Gastroesophageal sphincter (tissue), 4 donors: ENCODE measurements at regions not wholly inside any gene's neighbourhood (a gene's known extent, or its start where the extent isn't known, plus 50 kb on each side); places are given as distances from the start of the nearest gene placed in this dataset.

Source experiments
- ATAC-seq: fragments of 150-250 bp; one replicate; pipeline ENCODE4 v1.9.1; 2016; ENCODE audit warnings: mild to moderate bottlenecking, moderate library complexity
- H3K27ac ChIP-seq, 4 donors: fragments of 200-600 bp; sonication (generic) in 3 of 4; 1 replicate in 3 of 4; 2 replicates in 1 of 4; pipeline ENCODE4 v1.5.1; 2016 to 2019
- H3K27me3 ChIP-seq: fragments of 200-600 bp; sonication (generic); one replicate; pipeline ENCODE4 v1.5.1; 2019
- H3K36me3 ChIP-seq, 2 donors: fragments of 200-600 bp; sonication (generic); one replicate each; pipeline ENCODE4 v1.5.1; 2019; ENCODE audit warnings: control low read depth in 1 of 2
- H3K4me1 ChIP-seq, 3 donors: fragments of 200-600 bp; sonication (generic); 1 replicate in 2 of 3; 2 replicates in 1 of 3; pipeline ENCODE4 v1.5.1; 2016 to 2019; ENCODE audit warnings: control low read depth in 2 of 3
- H3K4me3 ChIP-seq, 2 donors: fragments of 200-600 bp; sonication (generic); one replicate each; pipeline ENCODE4 v1.5.1; 2019; ENCODE audit warnings: mild to moderate bottlenecking in 1 of 2, moderate library complexity in 1 of 2
- H3K9me3 ChIP-seq, 3 donors: fragments of 200-600 bp; sonication (generic); one replicate each; pipeline ENCODE4 v1.5.1; 2017 to 2019; ENCODE audit warnings: control low read depth in 2 of 3
- EP300 ChIP-seq: sonication (generic); formaldehyde crosslinking; IDR thresholded peaks from one replicate; pipeline ENCODE4 v1.6.1; 2017; ENCODE audit warnings: antibody characterized with exemption, mild to moderate bottlenecking
- POLR2A ChIP-seq, 2 donors: fragments of 450-650 bp; IDR thresholded peaks; one replicate each; pipeline ENCODE4 v1.6.1; 2017; ENCODE audit warnings: antibody characterized with exemption in 2 of 2, mild to moderate bottlenecking in 2 of 2, moderate library complexity in 1 of 2
- POLR2AphosphoS5 ChIP-seq: sonication (generic); formaldehyde crosslinking; IDR thresholded peaks from one replicate; pipeline ENCODE4 v1.6.1; 2017; ENCODE audit warnings: antibody characterized with exemption
- WGBS, 2 donors: methylation state at CpG; one replicate each; pipeline ENCODE4 v1.1.5; 2018; ENCODE audit warnings: low coverage in 1 of 2; 5-methylcytosine and 5-hydroxymethylcytosine counted together
- TF ChIP-seq, protein P1 (sequence below), 4 experiments: fragments of 200-600 bp in 2 of 4; fragments of 450-650 bp in 2 of 4; sonication (generic) in 1 of 4; IDR thresholded peaks; one replicate each; pipeline ENCODE4 v1.5.1; 2017 to 2019; ENCODE audit warnings: antibody characterized with exemption in 4 of 4, mild to moderate bottlenecking in 2 of 4, moderate library complexity in 2 of 4

DNA sequence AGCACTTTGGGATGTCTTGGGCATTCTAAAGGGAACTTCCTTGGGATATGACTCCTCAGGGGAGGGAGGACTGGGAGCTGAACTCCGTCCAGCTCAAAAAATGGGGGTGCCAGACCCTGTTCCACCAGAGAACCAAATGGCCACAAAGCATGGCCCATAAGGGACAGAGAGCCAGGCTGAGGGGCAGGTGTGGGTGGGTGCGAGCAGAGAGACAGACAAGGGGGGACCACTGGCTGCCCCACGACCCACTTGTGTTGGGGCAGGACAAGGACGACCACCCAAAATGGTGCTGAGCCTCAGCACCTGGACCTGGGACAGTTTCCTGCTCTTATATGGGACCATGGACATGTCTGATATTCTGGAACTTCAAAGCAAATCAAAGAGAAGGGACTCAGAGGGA, 148.2 kb upstream of the MLN start:
- ATAC-seq, result no peak

DNA sequence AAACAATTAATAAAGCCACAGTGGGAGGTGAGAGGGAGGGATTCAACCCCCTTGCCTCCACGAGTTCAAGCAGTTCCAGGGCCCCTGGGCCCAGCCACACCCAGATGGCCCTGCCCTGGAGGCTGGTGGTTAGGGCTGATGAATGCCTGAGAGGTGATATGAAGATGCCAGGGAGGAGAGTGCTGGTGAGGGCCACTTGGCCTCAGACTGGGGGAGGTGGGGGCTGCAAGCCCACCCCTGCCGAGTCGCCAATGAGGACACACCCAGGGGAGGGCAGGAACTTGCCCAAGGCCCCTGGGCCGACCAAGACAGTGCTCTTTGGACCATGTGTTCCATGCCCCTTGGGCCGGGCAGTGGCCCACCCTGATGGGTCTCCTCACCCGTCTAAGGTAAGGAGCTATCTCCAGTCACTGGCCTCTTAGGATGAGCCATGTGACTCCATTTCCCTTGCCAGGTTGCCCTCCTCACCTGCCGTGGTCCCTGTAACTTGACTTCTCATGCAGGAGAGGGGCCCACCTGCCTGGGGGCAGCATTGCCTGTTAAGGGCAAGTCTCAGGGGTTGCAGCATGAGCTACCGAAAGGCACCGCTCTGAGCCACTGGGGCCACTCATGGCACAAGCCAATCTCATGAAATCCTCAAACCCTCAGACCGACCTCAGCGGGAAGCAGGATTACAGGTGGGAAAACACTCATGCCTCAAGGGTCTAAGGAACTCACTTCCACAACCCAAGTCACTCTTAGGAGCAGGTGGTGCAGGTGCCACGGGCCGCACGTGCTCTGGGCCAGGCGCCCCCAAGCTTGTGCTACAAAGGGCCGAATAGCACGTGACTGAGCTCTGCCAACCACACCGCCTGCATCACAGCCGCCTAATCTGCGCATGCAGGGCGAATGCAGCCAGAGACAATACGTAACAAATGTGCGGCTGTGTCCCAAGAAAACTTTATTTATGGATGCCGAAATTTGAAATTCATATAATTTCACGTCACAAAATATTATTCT, 147.4 kb upstream of the MLN start:
- 91 to 97% methylated on average over 8 to 10 of the region's 25 CpGs for WGBS, 2 donors
- H3K9me3 ChIP-seq, result no peaks in the 10 kb centered on the region
- peaks cover 36% of the 10 kb centered on the region for H3K27me3 ChIP-seq
- H3K4me1 ChIP-seq, result no peaks in the 10 kb centered on the region
- ATAC-seq, result no peak
- no peak overlapping the region for H3K27ac ChIP-seq
- H3K4me3 ChIP-seq, result no peak overlapping the region
- H3K36me3 ChIP-seq, result no peaks in the 10 kb centered on the region
- TF ChIP-seq POLR2AphosphoS5 (no peak), EP300 (no peak), POLR2A (IDR thresholded peaks at IDR 0.05) (no peak)
- TF ChIP-seq, protein P1, sequence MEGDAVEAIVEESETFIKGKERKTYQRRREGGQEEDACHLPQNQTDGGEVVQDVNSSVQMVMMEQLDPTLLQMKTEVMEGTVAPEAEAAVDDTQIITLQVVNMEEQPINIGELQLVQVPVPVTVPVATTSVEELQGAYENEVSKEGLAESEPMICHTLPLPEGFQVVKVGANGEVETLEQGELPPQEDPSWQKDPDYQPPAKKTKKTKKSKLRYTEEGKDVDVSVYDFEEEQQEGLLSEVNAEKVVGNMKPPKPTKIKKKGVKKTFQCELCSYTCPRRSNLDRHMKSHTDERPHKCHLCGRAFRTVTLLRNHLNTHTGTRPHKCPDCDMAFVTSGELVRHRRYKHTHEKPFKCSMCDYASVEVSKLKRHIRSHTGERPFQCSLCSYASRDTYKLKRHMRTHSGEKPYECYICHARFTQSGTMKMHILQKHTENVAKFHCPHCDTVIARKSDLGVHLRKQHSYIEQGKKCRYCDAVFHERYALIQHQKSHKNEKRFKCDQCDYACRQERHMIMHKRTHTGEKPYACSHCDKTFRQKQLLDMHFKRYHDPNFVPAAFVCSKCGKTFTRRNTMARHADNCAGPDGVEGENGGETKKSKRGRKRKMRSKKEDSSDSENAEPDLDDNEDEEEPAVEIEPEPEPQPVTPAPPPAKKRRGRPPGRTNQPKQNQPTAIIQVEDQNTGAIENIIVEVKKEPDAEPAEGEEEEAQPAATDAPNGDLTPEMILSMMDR (IDR thresholded peaks at IDR 0.05), result no peak

More for the DNA sequence above, 148.2 kb upstream of the MLN start:
- Histone ChIP-seq H3K27me3 (peaks cover 36% of the 10 kb centered on the region), H3K36me3 (no peaks in the 10 kb centered on the region), H3K4me1 (no peaks in the 10 kb centered on the region), H3K4me3 (no peak overlapping the region), H3K27ac (no peak overlapping the region), H3K9me3 (no peaks in the 10 kb centered on the region)
- TF ChIP-seq EP300, result no peak
- TF ChIP-seq, protein P1 (IDR thresholded peaks at IDR 0.05), result no peak
- TF ChIP-seq POLR2A (IDR thresholded peaks at IDR 0.05), result no peak
- no peak for TF ChIP-seq POLR2AphosphoS5
- 17 to 75% methylated on average over 1 to 4 of the region's 4 CpGs for WGBS, 2 donors

DNA sequence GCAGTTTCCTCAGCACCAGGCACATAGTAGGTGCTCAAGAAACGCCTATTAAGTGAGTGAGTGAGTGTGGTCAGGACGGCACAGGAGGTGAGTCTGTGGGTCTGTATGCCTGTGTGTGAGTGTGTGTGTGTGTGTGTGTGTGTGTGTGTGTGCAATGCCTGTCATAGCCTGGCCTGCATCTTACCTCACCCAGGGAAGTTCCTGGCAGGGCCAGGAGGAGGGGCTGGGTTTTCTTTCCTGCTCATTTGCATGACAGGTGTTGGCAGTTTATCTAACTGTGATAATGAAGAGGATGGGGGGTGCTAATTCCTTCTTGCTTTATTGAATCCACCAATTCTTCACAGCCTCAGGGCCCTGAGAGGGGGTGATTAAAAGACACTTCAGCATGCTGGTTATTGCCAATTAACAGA, 146.7 kb upstream of the MLN start:
- no peak overlapping the region for H3K27ac ChIP-seq
- H3K4me3 ChIP-seq, result no peak overlapping the region
- no peak for ATAC-seq
- no peaks in the 10 kb centered on the region for H3K36me3 ChIP-seq
- no peaks in the 10 kb centered on the region for H3K9me3 ChIP-seq
- no CpG with 5 or more reads among the region's 2 CpGs for WGBS, 2 donors
- H3K4me1 ChIP-seq, result no peaks in the 10 kb centered on the region
- TF ChIP-seq EP300, result no peak
- H3K27me3 ChIP-seq, result peaks cover 36% of the 10 kb centered on the region

DNA sequence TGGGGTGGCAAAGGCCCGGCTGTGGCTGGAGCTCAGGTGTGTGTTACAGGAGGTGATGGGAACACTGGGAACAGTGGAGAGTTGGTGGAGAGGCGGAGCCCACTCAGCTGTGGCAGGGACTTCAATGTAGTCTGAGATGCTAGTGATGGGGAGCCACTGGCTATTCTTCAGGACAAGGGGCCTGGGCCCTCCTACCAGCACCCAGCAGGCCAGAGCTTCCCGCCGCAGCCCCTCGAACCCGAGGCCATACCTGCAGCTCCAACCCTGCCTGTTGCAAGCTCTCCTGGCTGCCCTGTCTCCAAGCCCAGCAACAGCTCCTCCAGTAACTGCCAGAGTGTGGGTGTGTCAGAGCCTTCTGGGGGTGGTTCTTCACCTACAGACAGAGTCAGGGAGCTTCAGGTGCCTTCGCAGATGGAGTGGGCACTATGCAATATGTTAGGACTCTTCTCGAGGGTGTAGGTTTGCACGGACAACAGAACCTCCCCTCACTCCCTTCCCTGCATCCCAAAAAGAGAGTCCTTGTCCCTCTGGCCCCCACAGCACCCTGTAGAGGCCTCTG, 146.2 kb upstream of the MLN start:
- Histone ChIP-seq H3K27ac (no peak overlapping the region), H3K4me1 (no peaks in the 10 kb centered on the region), H3K36me3 (no peaks in the 10 kb centered on the region), H3K4me3 (no peak overlapping the region), H3K27me3 (peaks cover 38% of the 10 kb centered on the region), H3K9me3 (no peaks in the 10 kb centered on the region)
- 81 to 93% methylated on average over 2 to 7 of the region's 9 CpGs for WGBS, 2 donors
- ATAC-seq, result no peak
- TF ChIP-seq, protein P1 (IDR thresholded peaks at IDR 0.05), result no peak

DNA sequence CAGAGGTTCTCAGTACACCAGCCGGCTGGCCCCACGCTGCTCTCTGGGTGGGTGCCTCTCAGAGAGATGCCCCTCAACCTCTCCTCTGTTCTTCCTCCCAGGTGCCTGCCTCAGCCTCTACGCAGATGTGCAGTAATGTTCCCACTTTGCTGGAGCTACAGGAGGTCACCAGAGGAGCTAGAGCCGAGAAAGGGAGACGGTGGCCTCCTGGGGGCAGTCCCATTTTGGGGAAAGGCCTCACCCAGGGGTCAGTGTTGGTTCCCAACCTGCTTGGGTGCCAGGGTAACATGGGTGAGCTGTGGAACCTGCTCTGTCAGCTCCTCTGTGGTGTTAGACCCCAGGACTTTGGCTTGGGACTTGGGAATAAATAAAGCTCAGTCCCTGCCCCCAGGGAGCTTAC, 145.3 kb upstream of the MLN start:
- no peak for ATAC-seq
- TF ChIP-seq POLR2A (IDR thresholded peaks at IDR 0.05), result no peak
- TF ChIP-seq, protein P1 (IDR thresholded peaks at IDR 0.05), result no peak
- no peak for TF ChIP-seq EP300
- no peak for TF ChIP-seq POLR2AphosphoS5
- Histone ChIP-seq H3K4me3 (no peak overlapping the region), H3K27ac (no peak overlapping the region), H3K27me3 (peaks cover 46% of the 10 kb centered on the region), H3K9me3 (no peaks in the 10 kb centered on the region), H3K4me1 (no peaks in the 10 kb centered on the region), H3K36me3 (no peaks in the 10 kb centered on the region)
- WGBS, 2 donors, result 33% methylated on average over 3 of the region's 5 CpGs; no CpG with 5 or more reads in 1 of the 2 donors
